Endometrium (tissue), 2 donors: ENCODE measurements at regions not wholly inside any gene's neighbourhood (a gene's known extent, or its start where the extent isn't known, plus 50 kb on each side); places are given as distances from the start of the nearest gene placed in this dataset.

Experiments
- FAIRE-seq: peaks from 2 replicates; lab custom pipeline; 2012; peaks lifted over from hg19 to GRCh38; lab: Jason Lieb, UNC
- donor health status: control.
- donor health status: control.

DNA sequence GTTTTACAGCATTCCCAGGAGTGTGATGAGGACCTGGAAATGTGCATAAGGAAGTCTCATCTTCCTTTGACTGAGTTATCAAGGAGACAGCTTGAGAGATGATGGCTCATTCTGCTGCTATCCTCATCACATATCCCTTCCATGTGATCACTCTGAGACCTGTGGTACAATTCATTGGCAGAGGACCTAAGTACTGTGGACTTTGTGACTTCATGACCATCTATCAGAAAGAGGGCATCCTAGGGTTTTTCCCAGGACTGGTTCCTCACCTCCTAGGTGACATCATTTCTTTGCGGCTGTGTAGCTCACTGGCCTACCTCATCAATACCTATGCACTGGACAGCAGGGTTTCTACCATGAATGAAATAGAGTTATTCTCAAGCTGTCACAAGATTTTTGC lies 172.1 kb upstream of the PLEKHG7 start:
- FAIRE-seq, result no peak

DNA sequence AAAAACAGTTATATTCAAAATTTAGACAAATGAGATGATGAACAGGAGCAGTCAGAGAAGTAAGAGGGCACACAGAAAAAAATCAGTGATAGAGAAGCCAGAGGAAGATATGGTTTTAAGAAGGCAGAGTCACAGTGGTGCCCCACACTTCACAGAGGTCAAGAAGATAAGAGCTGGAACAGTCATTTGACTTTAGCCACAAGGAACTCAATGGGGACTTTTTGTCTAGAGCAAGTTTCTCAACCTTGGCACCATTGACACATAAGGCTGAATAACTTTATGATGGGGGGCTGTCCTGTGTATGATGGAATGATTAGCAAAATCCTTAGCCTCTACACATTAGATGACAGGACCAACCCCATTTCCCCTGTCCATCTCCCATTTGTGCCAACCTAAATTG lies 172.8 kb upstream of the PLEKHG7 start:
- FAIRE-seq, result no peak

GRCh38 chr12:92528586-92528985 lies 174.2 kb upstream of the PLEKHG7 start:
- no peak for FAIRE-seq

GRCh38 chr12:92528097-92528496 lies 174.7 kb upstream of the PLEKHG7 start:
- no peak for FAIRE-seq

DNA sequence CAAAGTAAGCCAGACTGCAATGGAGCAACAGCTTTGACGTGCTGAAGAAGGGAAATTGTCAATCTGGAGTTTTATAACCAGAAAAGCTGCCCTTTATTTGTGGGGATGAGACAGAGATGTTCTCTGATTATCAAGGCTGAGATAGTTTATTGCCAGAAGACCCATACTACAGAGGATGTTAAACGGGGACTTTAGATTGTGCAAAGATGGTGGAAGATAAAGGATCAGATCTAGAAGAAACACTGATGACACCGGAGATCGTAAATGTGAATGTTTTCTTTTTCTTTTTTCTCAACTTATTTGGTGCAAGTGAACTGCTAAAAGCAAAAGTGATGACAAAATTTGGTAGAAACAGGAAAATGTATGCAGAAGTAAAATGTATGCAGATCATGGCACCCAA lies 178.3 kb upstream of the PLEKHG7 start:
- FAIRE-seq, result no peak

DNA sequence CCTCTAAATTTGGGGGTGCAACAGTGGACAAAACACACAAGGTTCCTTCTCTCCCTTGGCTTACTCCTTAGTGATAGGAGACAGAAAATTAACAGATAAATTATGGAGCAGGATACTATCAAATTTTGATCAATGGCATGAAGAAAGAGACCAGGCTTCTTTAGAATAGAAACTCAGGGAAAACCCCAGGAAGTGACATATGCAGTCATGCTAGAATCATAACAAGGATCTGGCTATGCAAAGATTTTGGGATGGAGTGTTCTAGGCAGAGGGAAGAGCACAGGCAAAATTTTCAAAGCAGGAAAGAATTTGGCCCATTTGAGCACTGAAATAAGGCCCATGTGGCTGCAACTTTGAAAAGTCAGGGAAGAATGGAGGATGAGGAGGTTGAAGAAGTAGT lies 182.3 kb upstream of the PLEKHG7 start:
- FAIRE-seq, result no peak

- FAIRE-seq, result no peak
These were observed 183.5 kb upstream of the PLEKHG7 start for GRCh38 chr12:92519284-92519683.

GRCh38 chr12:92518071-92518470 lies 184.7 kb upstream of the PLEKHG7 start:
- no peak for FAIRE-seq

DNA sequence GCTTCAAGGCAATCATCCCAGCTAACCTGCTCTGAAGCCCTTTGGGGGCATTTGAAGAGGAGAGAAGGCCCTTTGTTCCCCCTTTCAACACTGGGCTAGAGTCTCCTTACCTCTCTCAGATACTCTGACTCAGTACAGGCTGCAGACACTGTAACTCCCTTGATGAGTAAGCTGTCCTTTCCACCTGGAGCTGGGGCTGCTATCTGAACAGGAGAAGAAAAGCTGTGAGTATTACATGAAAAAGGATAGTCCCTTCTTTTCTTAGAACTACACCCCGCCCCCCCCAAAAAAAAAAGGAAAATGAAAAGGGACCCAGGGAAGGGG lies 186.6 kb upstream of the PLEKHG7 start:
- FAIRE-seq, result no peak

GRCh38 chr12:92513231-92513730 lies 189.5 kb upstream of the PLEKHG7 start:
- FAIRE-seq, result no peak

DNA sequence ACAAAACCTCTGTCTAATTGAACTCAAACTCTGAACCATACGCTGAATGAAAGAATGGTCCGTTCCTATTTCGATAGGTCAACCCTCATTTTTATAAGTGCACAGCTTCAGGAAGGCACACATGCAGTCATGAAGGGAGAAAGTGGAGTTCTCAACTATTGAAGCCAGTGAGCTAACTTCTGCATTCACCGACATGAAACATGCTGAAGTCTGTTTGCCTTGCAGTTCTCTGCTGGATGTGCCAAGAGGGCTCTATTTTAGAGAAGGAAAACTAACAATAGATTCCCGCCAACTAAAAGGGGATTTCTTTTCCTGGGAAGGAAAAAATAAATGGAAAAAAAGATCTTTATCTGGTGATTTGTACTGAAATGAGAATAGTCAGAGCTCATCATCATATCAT lies 191.0 kb upstream of the PLEKHG7 start:
- no peak for FAIRE-seq

GRCh38 chr12:92509156-92509738 lies 193.5 kb upstream of the PLEKHG7 start:
- FAIRE-seq, result no peak

DNA sequence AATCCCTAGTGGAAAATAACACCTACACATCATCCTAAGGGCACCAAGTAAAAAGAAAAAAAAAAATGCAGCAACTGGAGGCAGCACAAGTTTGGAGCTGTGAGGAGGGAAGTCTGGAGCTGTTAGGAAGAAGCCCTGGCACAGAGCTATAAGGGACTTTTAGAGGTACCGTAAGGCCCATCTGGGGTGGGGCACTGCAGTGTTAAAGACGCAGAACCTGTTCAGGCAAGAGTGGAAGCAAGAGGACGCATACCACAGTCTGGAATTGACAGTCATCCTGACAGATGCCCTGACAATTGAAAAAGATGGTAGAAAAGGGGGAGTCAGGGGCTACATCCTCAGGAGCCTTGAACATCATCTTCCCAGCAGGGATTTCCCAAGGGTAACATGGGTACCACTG lies 195.9 kb upstream of the PLEKHG7 start:
- FAIRE-seq, result no peak

GRCh38 chr12:92506460-92506859 lies 196.3 kb upstream of the PLEKHG7 start:
- FAIRE-seq, result no peak

DNA sequence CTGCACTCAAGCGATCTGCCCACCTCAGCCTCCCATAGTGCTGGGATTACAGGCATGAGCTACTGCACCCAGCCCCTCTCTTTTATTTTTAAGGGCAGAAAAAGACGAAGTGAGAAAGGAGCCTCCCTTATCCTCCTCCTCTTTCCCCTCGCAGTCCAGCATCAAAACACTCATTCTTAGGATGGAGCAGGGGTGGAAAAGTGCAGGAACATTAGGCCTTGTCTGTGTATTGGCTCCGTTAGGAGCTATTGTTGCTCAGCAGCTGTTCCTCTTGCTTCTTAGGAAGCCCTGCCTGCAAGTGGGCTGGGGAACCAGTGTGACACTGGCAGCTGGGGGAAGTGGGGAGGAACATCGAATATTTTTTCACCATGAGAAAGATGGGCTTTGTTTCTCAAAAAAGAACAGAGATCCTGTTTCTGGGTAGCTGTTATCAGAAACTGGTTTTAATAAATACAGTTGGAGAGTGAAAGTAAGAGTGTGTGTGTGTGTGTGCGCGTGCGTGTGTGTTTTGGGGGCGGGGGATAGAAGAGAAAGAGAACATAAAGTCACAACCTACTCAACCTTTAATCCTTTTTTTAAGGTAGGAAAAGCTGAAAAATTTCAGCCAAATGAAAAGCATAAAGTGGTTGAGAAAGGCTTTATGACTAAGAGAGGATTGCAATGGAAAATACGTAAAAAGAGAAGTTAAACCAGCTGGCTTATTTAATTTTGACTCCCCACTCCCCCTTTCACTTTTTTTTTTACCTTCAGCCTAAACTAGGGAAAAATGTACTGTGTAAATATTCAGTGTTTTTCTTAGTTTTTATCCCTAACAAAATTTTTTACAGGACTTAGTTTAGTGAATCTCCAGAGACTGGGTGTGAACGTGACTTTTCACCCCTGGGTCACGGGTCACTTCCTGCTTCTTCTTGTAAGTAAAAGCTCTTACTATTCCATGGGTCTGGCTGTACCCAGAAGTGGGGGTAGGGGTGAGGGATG lies 197.2 kb upstream of the PLEKHG7 start:
- no peak for FAIRE-seq

GRCh38 chr12:92504594-92504981 lies 198.2 kb upstream of the PLEKHG7 start:
- FAIRE-seq, result no peak

DNA sequence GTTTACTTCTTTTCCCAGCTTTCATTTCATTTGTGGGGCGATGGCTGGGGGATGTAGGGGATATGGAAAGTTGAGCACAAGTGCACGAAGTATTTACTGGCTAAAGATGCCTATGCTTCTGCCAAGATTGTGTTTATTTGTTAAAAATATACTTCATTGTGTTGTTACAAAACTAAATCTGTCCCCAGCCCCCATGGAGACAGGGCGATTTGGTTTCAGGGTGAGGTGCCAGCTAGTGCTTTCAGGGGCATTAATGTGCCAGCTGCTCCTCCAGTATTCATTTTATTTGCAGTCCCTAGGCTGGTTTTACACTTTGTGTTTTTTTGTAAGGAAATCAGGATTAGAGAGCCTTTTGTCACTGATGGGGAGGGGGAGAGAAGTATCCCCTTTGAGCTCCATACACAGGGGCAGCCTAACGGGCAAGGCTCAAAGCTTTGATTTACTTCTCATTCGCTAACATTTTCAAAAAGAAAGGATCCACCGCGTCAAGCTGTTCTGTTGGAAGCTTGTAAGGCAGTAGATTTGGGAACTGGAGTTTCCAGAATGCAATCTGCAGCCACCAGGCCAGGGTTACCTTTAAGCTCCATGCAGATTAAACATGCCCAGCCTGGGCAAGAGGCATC lies 198.7 kb upstream of the PLEKHG7 start:
- no peak for FAIRE-seq

DNA sequence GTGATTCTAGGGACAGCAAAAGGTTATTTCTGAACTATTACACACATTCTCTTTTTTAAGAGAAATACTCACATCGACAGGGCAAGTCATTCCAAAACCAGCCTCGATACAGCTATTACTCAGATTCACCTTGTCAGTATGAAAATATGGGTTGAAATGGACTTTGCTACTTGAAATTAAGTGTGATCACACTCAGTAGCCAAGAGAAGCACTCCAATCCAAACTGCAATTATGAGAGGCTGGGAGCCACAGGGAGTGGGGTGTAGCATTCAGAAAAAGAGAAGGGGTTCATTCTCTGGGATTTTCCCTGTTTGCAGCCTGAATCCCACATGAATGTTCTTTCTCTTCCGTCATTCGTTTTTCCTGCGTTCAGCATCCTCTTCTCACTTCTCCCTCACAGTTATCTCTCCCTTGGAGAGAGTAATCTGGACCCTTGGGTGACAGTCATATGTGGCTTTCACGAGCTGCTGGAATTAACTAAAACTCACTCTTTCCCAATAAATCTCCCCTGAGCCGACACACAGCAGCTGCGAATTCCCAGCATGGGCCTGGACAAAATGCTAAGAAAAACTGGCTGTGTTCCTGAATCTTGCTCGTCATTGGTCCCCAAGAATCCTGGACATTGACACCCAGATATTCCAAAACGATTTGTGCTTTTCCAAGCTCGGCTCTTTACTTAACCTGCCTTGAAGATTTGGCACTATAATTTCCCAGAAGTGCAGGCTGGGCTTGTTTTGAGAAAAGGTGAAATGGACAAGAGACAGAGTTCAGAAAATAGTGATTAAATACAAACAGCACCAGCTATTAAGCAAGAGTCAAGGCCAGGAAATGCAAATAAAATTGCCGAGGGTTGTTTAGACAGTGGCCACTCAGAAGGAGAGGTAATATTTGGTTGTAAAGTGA lies 199.5 kb upstream of the PLEKHG7 start:
- FAIRE-seq, result no peak

GRCh38 chr12:92502417-92503028 lies 200.3 kb upstream of the PLEKHG7 start:
- FAIRE-seq, result no peak

DNA sequence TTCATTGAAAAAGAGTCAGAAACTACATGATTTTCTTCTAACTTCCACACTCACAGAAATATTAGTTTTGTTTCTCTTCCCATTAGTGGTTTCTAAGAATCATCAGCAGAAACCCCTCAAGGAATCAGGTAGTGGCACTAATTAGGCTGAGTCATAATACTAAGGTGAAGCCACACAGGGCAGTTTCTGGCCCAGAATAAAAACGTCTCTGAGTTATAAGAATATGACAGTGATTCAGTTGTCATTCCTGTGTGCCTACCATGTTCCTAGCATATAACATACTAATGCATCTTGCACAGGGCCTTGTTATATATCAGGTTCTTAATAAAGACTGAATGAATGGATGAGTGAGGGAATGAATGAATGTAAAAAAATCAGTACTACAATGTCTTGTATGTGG lies 206.0 kb upstream of the PLEKHG7 start:
- FAIRE-seq, result no peak

- no peak for FAIRE-seq
These were observed 207.7 kb upstream of the PLEKHG7 start for GRCh38 chr12:92495108-92495507.

- FAIRE-seq, result no peak
These were observed 209.0 kb upstream of the PLEKHG7 start for GRCh38 chr12:92493816-92494215.
